GM18508 (cell line): ENCODE measurements at regions not wholly inside any gene's neighbourhood (a gene's known extent, or its start where the extent isn't known, plus 50 kb on each side); places are given as distances from the start of the nearest gene placed in this dataset.

ENCODE experiments used
- ATAC-seq: cut with Tn5 transposase; IDR thresholded peaks from one replicate; pipeline ENCODE4 v1.9.1; 2021; ENCODE audit warnings: moderate number of reproducible peaks; ENCODE audit not compliant: insufficient read depth, unreplicated experiment

GRCh38 chr5:155872629-155873220 lies 454.2 kb upstream of the SGCD start:
- ATAC-seq: no peak

- ATAC-seq: no peak
These were observed 447.9 kb upstream of the SGCD start for GRCh38 chr5:155878991-155879575.

DNA sequence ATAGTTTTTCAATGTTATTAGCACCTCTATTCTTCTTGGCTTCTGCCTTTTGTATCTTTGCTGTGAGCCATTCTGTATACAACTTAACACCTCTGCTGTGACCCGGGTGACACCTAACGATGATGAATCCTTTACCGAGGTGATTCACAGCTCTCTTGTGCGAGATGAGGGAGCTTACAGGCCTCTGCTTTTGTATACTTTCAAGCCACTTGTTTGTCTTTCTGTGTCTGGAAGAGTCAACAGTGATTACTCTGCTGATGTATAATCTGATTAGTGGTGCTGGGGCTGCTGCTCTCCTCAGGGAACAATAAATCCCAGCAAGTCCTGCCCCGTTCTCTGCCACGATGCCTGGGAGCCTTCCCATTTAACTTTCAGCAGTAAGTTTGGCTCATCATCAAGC lies 442.9 kb upstream of the SGCD start:
- ATAC-seq: no peak

- no peak for ATAC-seq
These were observed 441.8 kb upstream of the SGCD start for GRCh38 chr5:155885199-155885598.

GRCh38 chr5:155886311-155887031 lies 440.5 kb upstream of the SGCD start:
- no peak for ATAC-seq

DNA sequence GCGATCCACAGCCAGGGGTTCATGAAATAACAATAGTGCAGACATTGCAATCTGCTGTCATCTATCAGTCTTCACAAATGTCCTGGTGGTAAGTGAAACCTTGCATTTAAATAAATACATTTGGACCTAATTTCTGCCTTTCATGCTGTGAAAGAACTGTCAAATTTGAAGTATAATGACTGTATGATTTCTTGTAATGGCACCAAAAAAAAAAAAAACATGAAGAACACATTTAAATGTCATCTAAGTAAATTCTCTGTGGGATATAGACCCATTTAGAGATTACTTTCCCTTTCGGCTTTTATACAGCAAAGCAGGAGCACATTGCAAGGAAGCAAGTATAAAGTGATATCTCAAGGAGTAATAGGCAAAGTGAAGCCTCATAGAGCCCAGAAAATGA lies 431.5 kb upstream of the SGCD start:
- no peak for ATAC-seq

DNA sequence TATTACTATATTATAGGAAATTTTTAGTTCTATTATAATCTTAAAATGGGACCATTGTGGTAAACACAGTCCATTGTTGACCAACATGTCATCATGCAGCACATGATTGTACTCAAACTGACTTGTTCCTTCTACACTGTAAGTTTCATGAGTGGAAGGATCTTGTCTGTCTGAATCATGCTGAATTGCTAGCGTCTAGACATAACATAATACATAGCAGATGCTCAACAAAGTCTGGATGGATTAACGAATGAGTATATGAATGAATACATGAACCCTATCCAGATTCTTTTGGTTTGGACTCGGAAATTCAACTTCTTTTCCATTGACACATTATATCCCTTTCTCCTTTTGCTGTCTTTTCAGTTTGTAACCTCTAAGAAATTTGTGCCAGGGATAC lies 429.2 kb upstream of the SGCD start:
- ATAC-seq: no peak

- no peak for ATAC-seq
These were observed 428.7 kb upstream of the SGCD start for GRCh38 chr5:155898284-155898683.

GRCh38 chr5:155903791-155904190 lies 423.2 kb upstream of the SGCD start:
- ATAC-seq: no peak

GRCh38 chr5:155905364-155905763 lies 421.6 kb upstream of the SGCD start:
- ATAC-seq: no peak

DNA sequence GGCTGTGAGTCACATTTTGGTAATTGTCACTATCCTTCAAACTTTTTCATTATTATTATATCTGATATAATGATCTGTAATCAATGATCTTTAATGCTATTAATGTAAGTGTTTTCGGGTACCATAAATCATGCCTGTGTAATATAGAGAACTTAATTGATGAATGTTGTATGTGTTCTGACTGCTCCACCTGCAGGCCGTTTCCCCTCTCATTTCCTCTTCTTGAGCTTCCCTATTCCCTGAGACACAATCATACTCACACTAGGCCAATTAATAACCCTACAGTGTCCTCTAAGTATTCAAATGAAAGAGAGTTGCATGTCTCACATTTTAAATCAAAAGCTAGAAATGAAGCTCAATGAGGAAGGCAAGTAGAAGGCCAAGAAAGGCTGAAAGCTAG lies 420.9 kb upstream of the SGCD start:
- no peak for ATAC-seq

GRCh38 chr5:155908543-155908942 lies 418.4 kb upstream of the SGCD start:
- no peak for ATAC-seq

GRCh38 chr5:155912291-155912690 lies 414.7 kb upstream of the SGCD start:
- ATAC-seq: no peak

GRCh38 chr5:155914766-155915165 lies 412.2 kb upstream of the SGCD start:
- no peak for ATAC-seq

DNA sequence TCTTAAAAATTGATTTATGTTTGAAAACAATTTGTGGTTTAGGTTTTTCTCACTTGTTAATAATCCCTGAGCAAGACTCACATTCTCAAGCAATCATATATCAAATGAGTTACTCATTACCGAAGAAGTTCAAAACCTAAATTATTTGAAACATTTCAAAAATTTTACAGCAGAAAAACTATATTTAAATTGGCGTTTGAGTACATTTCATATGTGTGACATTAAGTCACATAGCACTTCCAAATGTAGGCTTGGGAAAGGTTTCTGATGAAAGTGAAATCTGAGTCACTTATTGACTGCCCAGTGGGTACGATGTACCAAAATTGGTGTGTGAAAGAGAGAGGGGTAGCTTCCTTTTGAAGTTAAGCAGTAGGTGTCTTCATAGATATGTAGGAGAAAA lies 411.4 kb upstream of the SGCD start:
- ATAC-seq: no peak

- no peak for ATAC-seq
These were observed 407.8 kb upstream of the SGCD start for GRCh38 chr5:155919126-155919525.

DNA sequence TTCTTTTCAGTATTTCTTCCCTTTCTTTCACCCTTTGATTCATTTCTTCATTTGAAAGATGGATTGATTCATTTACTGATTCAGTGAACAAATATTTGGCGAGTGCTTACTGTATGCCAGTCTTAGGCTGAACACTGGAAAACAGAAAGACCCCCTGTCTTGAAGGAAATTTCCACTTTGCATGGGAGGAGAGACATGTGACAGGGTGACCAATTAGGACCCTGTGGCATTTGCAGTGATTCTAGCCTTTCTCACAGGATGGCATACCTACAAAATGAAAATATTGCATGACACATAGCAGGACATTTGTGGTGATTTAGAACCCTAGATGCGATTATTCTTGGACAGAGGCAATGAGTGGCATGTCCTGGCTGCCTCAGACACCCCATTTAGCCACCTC lies 407.2 kb upstream of the SGCD start:
- ATAC-seq: no peak

DNA sequence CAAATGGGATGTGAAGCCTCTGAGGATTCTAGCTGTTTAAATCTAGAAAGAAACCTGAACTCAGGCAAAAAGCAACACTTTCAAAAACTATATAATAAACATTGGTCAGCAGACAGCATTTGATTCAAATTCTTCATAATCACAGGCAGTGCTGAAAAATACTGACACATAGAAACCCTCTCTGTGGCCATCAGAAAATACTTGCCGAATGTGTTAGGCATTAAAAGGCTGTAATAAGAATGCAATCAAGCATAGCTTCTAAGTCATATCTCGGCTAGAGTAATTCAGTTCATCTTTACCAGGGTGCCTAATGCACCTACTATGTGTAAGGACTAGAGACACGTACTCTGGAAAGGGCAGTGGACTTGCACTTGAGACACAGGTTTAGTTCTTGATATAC lies 405.3 kb upstream of the SGCD start:
- no peak for ATAC-seq

DNA sequence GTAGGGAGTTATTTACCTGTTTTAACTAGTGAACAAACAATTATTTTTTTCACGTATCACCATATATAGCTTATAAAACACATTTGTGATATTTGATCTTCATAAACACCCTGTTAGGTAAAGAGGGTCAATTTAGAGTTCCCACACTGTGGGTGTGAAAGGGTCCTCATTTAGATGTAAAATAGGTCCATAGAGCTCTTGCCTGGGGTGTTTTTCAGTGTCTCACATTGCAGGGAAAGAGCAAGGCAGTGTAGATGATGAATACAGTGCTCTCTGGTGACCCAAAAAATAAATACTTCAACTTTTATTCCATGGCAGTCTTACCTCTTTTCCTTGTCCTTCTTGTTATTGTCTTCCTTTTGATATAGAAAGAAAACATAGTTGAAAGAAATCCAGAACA lies 403.2 kb upstream of the SGCD start:
- ATAC-seq: no peak

- ATAC-seq: no peak
These were observed 400.9 kb upstream of the SGCD start for GRCh38 chr5:155926031-155926430.

DNA sequence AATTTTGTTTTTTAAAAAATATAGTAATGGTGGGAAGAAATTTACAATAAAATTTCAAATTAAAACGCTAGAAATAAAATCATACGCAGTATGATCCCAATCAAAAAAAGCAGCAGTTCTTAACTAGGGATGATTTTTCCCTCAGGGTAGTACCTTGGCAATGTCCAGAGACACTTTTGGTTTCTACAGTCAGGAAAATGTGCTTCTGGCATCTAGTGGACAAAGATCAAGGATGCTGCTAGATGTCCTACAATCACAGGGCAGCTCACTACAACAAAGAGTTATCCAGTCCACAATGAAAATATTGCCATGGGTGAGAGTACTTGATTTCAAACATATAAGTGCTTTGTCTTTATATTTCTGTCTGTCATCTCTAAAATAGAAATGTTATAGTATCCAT lies 400.2 kb upstream of the SGCD start:
- no peak for ATAC-seq

DNA sequence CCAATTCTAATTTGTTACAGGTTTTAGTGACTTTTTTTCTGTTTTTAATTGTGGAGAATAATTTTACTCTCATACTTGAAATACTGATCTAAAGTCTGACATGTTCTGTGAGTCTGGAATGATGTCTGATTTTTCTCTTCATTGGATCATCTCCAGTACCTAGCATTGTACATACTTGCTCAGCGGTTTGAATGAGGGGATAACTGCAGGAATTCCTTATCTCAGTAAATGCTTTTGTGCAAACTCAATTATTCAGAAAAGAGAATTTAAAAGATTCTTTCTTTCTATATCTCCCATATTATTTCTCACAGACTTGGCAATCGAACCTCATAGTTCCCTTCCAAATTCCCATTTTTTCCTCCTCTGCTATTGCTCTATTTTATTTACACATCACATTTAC lies 397.9 kb upstream of the SGCD start:
- ATAC-seq: no peak
